OCI-M2 (cell line): ENCODE measurements at regions not wholly inside any gene's neighbourhood (a gene's known extent, or its start where the extent isn't known, plus 50 kb on each side); places are given as distances from the start of the nearest gene placed in this dataset.
"Not testable (repeated sequence)": the region's sequence is repeated elsewhere in the genome, so short reads cannot be mapped to it uniquely, and the experiment has no call there.

Source experiments
- DNase-seq: peaks from one replicate; lab custom pipeline; 2025; ENCODE audit not compliant: unreplicated experiment; lab: John Stamatoyannopoulos, UW

- no peak for DNase-seq
Measured at GRCh38 chr3:154904328-154904727, 175.8 kb upstream of the MME start.

GRCh38 chr3:154902495-154902894 is 177.6 kb upstream of the MME start:
- DNase-seq = not testable (repeated sequence)

- no peak for DNase-seq
Measured at GRCh38 chr3:154901278-154901677, 178.8 kb upstream of the MME start.

GRCh38 chr3:154900816-154901215 is 179.3 kb upstream of the MME start:
- no peak for DNase-seq

- DNase-seq = no peak
Measured at GRCh38 chr3:154898916-154899315, 181.2 kb upstream of the MME start.

- no peak for DNase-seq
Measured at GRCh38 chr3:154898443-154898842, 181.7 kb upstream of the MME start.

- no peak for DNase-seq
Measured at GRCh38 chr3:154893813-154894212, 186.3 kb upstream of the MME start.

GRCh38 chr3:154889227-154889634 is 190.9 kb upstream of the MME start:
- DNase-seq = no peak

- DNase-seq = no peak
Measured at GRCh38 chr3:154887869-154888268, 192.2 kb upstream of the MME start.

- no peak for DNase-seq
Measured at GRCh38 chr3:154886437-154886836, 193.7 kb upstream of the MME start.

- DNase-seq = no peak
Measured at GRCh38 chr3:154885418-154885817, 194.7 kb upstream of the MME start.

GRCh38 chr3:154884952-154885351 is 195.2 kb upstream of the MME start:
- DNase-seq = no peak

GRCh38 chr3:154875142-154875541 is 205.0 kb upstream of the MME start:
- DNase-seq = no peak

- DNase-seq = no peak
Measured at GRCh38 chr3:154872696-154873095, 207.4 kb upstream of the MME start.

GRCh38 chr3:154872074-154872473 is 208.0 kb upstream of the MME start:
- no peak for DNase-seq

- DNase-seq = no peak
Measured at GRCh38 chr3:154864947-154865346, 215.2 kb upstream of the MME start.

- no peak for DNase-seq
Measured at GRCh38 chr3:154862265-154862664, 217.9 kb upstream of the MME start.

GRCh38 chr3:154852998-154853397 is 227.1 kb upstream of the MME start:
- DNase-seq = not testable (repeated sequence)

GRCh38 chr3:154852515-154852914 is 227.6 kb upstream of the MME start:
- DNase-seq = no peak

- DNase-seq = no peak
Measured at GRCh38 chr3:154851644-154852043, 228.5 kb upstream of the MME start.

- no peak for DNase-seq
Measured at GRCh38 chr3:154850921-154851320, 229.2 kb upstream of the MME start.

- DNase-seq = no peak
Measured at GRCh38 chr3:154849408-154849807, 230.7 kb upstream of the MME start.

- no peak for DNase-seq
Measured at GRCh38 chr3:154844863-154845262, 235.3 kb upstream of the MME start.

- DNase-seq = no peak
Measured at GRCh38 chr3:154843647-154844046, 236.5 kb upstream of the MME start.
